ENCODE measurements at regions not wholly inside any gene's neighbourhood (a gene's known extent, or its start where the extent isn't known, plus 50 kb on each side); places are given as distances from the start of the nearest gene placed in this dataset.

- intact Hi-C loops (cut with DNase I), result no loop called here
- no peak for TF ChIP-seq POLR2A (IDR thresholded peaks at IDR 0.05)
- peak in 1 of 6 experiments; percentile 10 for TF ChIP-seq CTCF (IDR thresholded peaks at IDR 0.05)
- DNase-seq, result no peak
- H3K4me1 ChIP-seq (replicated peaks in 1 of 2), result peaks cover 0 to 25% of the 10 kb centered on the region in 2 donors
- H3K36me3 ChIP-seq (replicated peaks in 1 of 2), result no peaks in the 10 kb centered on the region
- no peaks in the 10 kb centered on the region for H3K27me3 ChIP-seq
- 25 to 44% (median 35%) methylated on average over 1 of the region's 1 CpG for WGBS, 4 donors
- H3K4me3 ChIP-seq, result no peak overlapping the region
- no peaks in the 10 kb centered on the region for H3K9me3 ChIP-seq (replicated peaks in 1 of 3)
- peak overlapping the region in 1 of 5 donors; percentile 54 for H3K27ac ChIP-seq
Measured at GRCh38 chr1:168483539-168483938, 60.3 kb downstream of the XCL2 start.

GRCh38 chr1:168482106-168482505 is 61.7 kb downstream of the XCL2 start:
- no peaks in the 10 kb centered on the region for H3K9me3 ChIP-seq (replicated peaks in 1 of 3)
- intact Hi-C loops (cut with DNase I), result no loop called here
- DNase-seq, result no peak
- no peak overlapping the region for H3K27ac ChIP-seq
- no peak overlapping the region for H3K4me3 ChIP-seq
- no peaks in the 10 kb centered on the region for H3K36me3 ChIP-seq (replicated peaks in 1 of 2)
- H3K4me1 ChIP-seq (replicated peaks in 1 of 2), result peaks cover 0 to 21% of the 10 kb centered on the region in 2 donors
- H3K27me3 ChIP-seq, result no peaks in the 10 kb centered on the region
- no peak for TF ChIP-seq CTCF (IDR thresholded peaks at IDR 0.05)
- TF ChIP-seq POLR2A (IDR thresholded peaks at IDR 0.05), result no peak

- peaks cover 0 to 22% of the 10 kb centered on the region in 2 donors for H3K4me1 ChIP-seq (replicated peaks in 1 of 2)
- intact Hi-C loops (cut with DNase I), result no loop called here
- H3K4me3 ChIP-seq, result no peak overlapping the region
- DNase-seq, result no peak
- TF ChIP-seq CTCF (IDR thresholded peaks at IDR 0.05) (no peak), POLR2A (IDR thresholded peaks at IDR 0.05) (no peak)
- no peak overlapping the region for H3K27ac ChIP-seq
- no peaks in the 10 kb centered on the region for H3K36me3 ChIP-seq (replicated peaks in 1 of 2)
- no peaks in the 10 kb centered on the region for H3K27me3 ChIP-seq
- WGBS, 4 donors, result 80 to 83% (median 82%) methylated on average over 4 of the region's 4 CpGs
- H3K9me3 ChIP-seq (replicated peaks in 1 of 3), result no peaks in the 10 kb centered on the region
Measured at GRCh38 chr1:168481586-168481985, 62.2 kb downstream of the XCL2 start.

- peaks cover 0 to 22% of the 10 kb centered on the region in 2 donors for H3K4me1 ChIP-seq (replicated peaks in 1 of 2)
- H3K27me3 ChIP-seq, result no peaks in the 10 kb centered on the region
- DNase-seq, result peak in 2 of 7 donors; percentile 14 to 37
- H3K4me3 ChIP-seq, result no peak overlapping the region
- H3K27ac ChIP-seq, result no peak overlapping the region
- H3K36me3 ChIP-seq (replicated peaks in 1 of 2), result no peaks in the 10 kb centered on the region
- intact Hi-C loops (cut with DNase I), result no loop called here
- TF ChIP-seq CTCF (IDR thresholded peaks at IDR 0.05) (no peak), POLR2A (IDR thresholded peaks at IDR 0.05) (no peak)
- 72 to 76% (median 73%) methylated on average over 2 of the region's 2 CpGs for WGBS, 4 donors
- no peaks in the 10 kb centered on the region for H3K9me3 ChIP-seq (replicated peaks in 1 of 3)
Measured at GRCh38 chr1:168480997-168481396, 62.8 kb downstream of the XCL2 start.

Measured in adrenal gland (tissue), 9 donors.